GM23338 (cell line): ENCODE measurements at regions not wholly inside any gene's neighbourhood (a gene's known extent, or its start where the extent isn't known, plus 50 kb on each side); places are given as distances from the start of the nearest gene placed in this dataset.

ENCODE experiments used
- ATAC-seq: fragments of 200-7000 bp; cut with Tn5 transposase; 3 replicates; pipeline ENCODE4 v1.9.1; 2020
- DNase-seq: peaks from one replicate; pipeline ENCODE4 v3.0.0-alpha.2; 2015; ENCODE audit warnings: low spot score
- H2AFZ ChIP-seq: fragments of 200-600 bp; sonication (generic); 2 replicates; pipeline ENCODE4 v1.8.0; 2016; ENCODE audit warnings: antibody characterized with exemption, mild to moderate bottlenecking, moderate library complexity
- H3F3A ChIP-seq: fragments of 200-600 bp; sonication (generic); replicated peaks from 2 replicates; pipeline ENCODE4 v1.8.0; 2017; ENCODE audit warnings: antibody characterized with exemption, mixed run types, low read depth
- H3K27ac ChIP-seq: fragments of 200-600 bp; sonication (generic); 2 replicates; pipeline ENCODE4 v1.6.1; 2016; ENCODE audit warnings: low read depth
- H3K27me3 ChIP-seq: fragments of 200-600 bp; sonication (generic); 2 replicates; pipeline ENCODE4 v1.8.0; 2016; ENCODE audit warnings: mild to moderate bottlenecking, mixed run types, moderate library complexity; ENCODE audit not compliant: insufficient read depth
- H3K36me3 ChIP-seq: fragments of 200-600 bp; sonication (generic); 2 replicates; pipeline ENCODE4 v1.8.0; 2016; ENCODE audit warnings: mild to moderate bottlenecking; ENCODE audit not compliant: insufficient read depth
- H3K4me1 ChIP-seq: fragments of 200-600 bp; sonication (generic); 2 replicates; pipeline ENCODE4 v1.8.0; 2016; ENCODE audit warnings: mild to moderate bottlenecking, moderate library complexity; ENCODE audit not compliant: insufficient read depth
- H3K4me2 ChIP-seq: fragments of 200-600 bp; sonication (generic); 2 replicates; pipeline ENCODE4 v1.7.1; 2017; ENCODE audit warnings: mixed run types
- H3K4me3 ChIP-seq: fragments of 200-600 bp; sonication (generic); 2 replicates; pipeline ENCODE4 v1.6.1; 2016; ENCODE audit warnings: mixed run types
- H3K79me2 ChIP-seq: fragments of 200-600 bp; sonication (generic); replicated peaks from 2 replicates; pipeline ENCODE4 v1.8.0; 2017; ENCODE audit warnings: mild to moderate bottlenecking; ENCODE audit not compliant: insufficient read depth
- H3K9me2 ChIP-seq: fragments of 200-600 bp; sonication (generic); 2 replicates; pipeline ENCODE4 v1.8.0; 2017; ENCODE audit not compliant: insufficient read depth
- H4K20me1 ChIP-seq: fragments of 200-600 bp; sonication (generic); replicated peaks from 2 replicates; pipeline ENCODE4 v1.8.0; 2017; ENCODE audit warnings: mild to moderate bottlenecking; ENCODE audit not compliant: insufficient read depth
- H3K27ac Mint-ChIP-seq: 2 replicates; pipeline ENCODE4 v1.8.0; 2020; ENCODE audit warnings: inconsistent platforms, mild to moderate bottlenecking, moderate library complexity, mixed read lengths
- H3K27me3 Mint-ChIP-seq: 3 replicates; pipeline ENCODE4 v1.8.0; 2022; ENCODE audit warnings: low read depth, mild to moderate bottlenecking, moderate library complexity, mixed read lengths, inconsistent platforms; ENCODE audit not compliant: insufficient read depth, poor library complexity
- H3K36me3 Mint-ChIP-seq: 3 replicates; pipeline ENCODE4 v1.8.0; 2021; ENCODE audit warnings: low read depth, mild to moderate bottlenecking, inconsistent platforms, moderate library complexity, mixed read lengths
- H3K4me1 Mint-ChIP-seq: 3 replicates; pipeline ENCODE4 v1.8.0; 2020; ENCODE audit warnings: mild to moderate bottlenecking, inconsistent platforms, mixed read lengths
- H3K4me3 Mint-ChIP-seq: 3 replicates; pipeline ENCODE4 v1.8.0; 2021; ENCODE audit warnings: moderate library complexity, mild to moderate bottlenecking, inconsistent platforms, mixed read lengths
- H3K9me3 Mint-ChIP-seq: 3 replicates; pipeline ENCODE4 v1.8.0; 2020; ENCODE audit warnings: moderate library complexity, mild to moderate bottlenecking, inconsistent platforms, mixed read lengths
- CREB1 ChIP-seq: fragments of 250-450 bp; sonication (Bioruptor Pico); IDR thresholded peaks from 2 replicates; pipeline ENCODE4 v1.5.0; 2020; ENCODE audit warnings: low read depth, mild to moderate bottlenecking, moderate library complexity
- ETS1 ChIP-seq: IDR thresholded peaks from 2 replicates; pipeline ENCODE4 v1.6.1; 2016; ENCODE audit warnings: antibody characterized with exemption
- EZH2 ChIP-seq: fragments of 200-600 bp; sonication (generic); IDR thresholded peaks from one replicate; pipeline ENCODE4 v1.8.0; 2017; ENCODE audit warnings: antibody characterized with exemption, mild to moderate bottlenecking, low read depth; ENCODE audit not compliant: unreplicated experiment
- EZH2phosphoT487 ChIP-seq: fragments of 200-600 bp; sonication (generic); IDR thresholded peaks from one replicate; pipeline ENCODE4 v1.8.1; 2018; ENCODE audit warnings: antibody characterized with exemption; ENCODE audit not compliant: unreplicated experiment
- JUNB ChIP-seq: IDR thresholded peaks from one replicate; pipeline ENCODE4 v1.6.1; 2016; ENCODE audit warnings: antibody characterized with exemption; ENCODE audit not compliant: unreplicated experiment
- NANOG ChIP-seq: IDR thresholded peaks from 2 replicates; pipeline ENCODE4 v1.6.1; 2016; ENCODE audit warnings: antibody characterized with exemption, borderline replicate concordance
- POLR2AphosphoS5 ChIP-seq: IDR thresholded peaks from 2 replicates; pipeline ENCODE4 v1.6.1; 2016; ENCODE audit warnings: antibody characterized with exemption, low read depth
- STAT1 ChIP-seq: IDR thresholded peaks from one replicate; pipeline ENCODE4 v1.6.1; 2016; ENCODE audit warnings: antibody characterized with exemption; ENCODE audit not compliant: unreplicated experiment
- ZNF114 ChIP-seq: fragments of 250-450 bp; sonication (Bioruptor Pico); IDR thresholded peaks from 2 replicates; pipeline ENCODE4 v1.5.0; 2020; ENCODE audit warnings: mild to moderate bottlenecking, moderate library complexity
- ZNF331 ChIP-seq: fragments of 250-450 bp; sonication (Bioruptor Pico); IDR thresholded peaks from 2 replicates; pipeline ENCODE4 v1.5.0; 2020; ENCODE audit warnings: low read depth, mild to moderate bottlenecking, moderate library complexity
- TF ChIP-seq, protein P1 (sequence below): fragments of 250-450 bp; sonication (Bioruptor Pico); IDR thresholded peaks from 2 replicates; pipeline ENCODE4 v1.5.0; 2020; ENCODE audit warnings: mild to moderate bottlenecking, moderate library complexity
- TF ChIP-seq, protein P2 (sequence below), 2 experiments: fragments of 200-600 bp in 1 of 2; sonication (generic) in 1 of 2; conservative IDR thresholded peaks; 2 replicates each; pipeline versions ENCODE4 v1.5.1 to v1.6.1; 2016 to 2017; ENCODE audit warnings: antibody characterized with exemption in 2 of 2, low read depth in 2 of 2, mild to moderate bottlenecking in 2 of 2, moderate library complexity in 1 of 2
- TF ChIP-seq, protein P3 (sequence below): IDR thresholded peaks from one replicate; pipeline ENCODE4 v1.6.1; 2018; ENCODE audit warnings: antibody characterized with exemption; ENCODE audit not compliant: unreplicated experiment

DNA sequence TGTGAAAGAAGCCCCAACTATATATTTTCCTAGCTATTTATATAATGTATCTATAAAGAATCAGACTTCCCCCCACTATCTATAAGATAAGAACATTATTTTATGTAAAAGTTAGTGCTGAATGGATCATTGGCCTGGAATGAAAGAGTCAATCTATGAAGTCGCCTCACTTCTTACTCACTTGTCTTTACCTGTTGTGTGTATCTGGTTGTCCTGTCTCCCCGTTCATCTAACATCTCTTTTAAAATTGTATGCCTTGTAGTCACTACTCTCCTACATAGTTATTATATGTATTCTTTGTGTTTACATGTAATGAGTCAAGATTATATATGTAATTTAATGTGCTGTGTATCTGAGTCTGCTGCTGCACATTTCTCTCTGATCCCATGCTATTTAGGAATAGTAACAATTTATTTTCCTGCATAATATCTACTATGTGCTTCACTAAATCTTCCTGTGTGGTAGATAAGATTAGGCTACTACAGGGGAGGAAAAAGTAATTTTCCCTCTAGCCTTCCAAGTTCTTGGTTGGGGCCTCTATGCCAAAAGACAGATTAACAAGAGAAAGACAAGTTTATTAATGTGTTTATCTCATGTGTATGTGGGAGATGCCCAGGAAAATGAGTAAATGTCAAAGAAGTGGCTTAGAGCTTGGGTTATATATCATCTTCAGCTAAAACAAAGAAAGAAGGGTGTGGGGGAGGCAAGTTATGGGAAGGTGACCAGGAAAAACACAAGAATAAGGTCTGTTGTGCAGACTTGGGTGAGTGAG is 77.6 kb upstream of the FRMPD4 start:
- no peaks in the 10 kb centered on the region; the same call in 1 of the 2 replicates for H3K4me1 ChIP-seq
- H3K27ac Mint-ChIP-seq, result no peak overlapping the region

More for the DNA sequence above, 77.6 kb upstream of the FRMPD4 start:
- Histone ChIP-seq H2AFZ (no peak overlapping the region), H3F3A (no peaks in the 10 kb centered on the region), H3K27me3 (no peaks in the 10 kb centered on the region), H3K4me3 (no peak overlapping the region), H3K9me2 (no peaks in the 10 kb centered on the region), H3K79me2 (no peaks in the 10 kb centered on the region), H3K4me2 (no peak overlapping the region), H4K20me1 (no peaks in the 10 kb centered on the region), H3K36me3 (no peaks in the 10 kb centered on the region), H3K27ac (no peak overlapping the region)
- H3K4me1 Mint-ChIP-seq, result peaks cover 2% of the 10 kb centered on the region; the same call in 1 of the 3 replicates
- no peak overlapping the region for H3K4me3 Mint-ChIP-seq
- no peak for ATAC-seq
- no peaks in the 10 kb centered on the region for H3K27me3 Mint-ChIP-seq
- TF ChIP-seq EZH2phosphoT487 (no peak), EZH2 (no peak), JUNB (no peak), POLR2AphosphoS5 (no peak), CREB1 (no peak), ETS1 (no peak), ZNF114 (CRISPR knock-in tag) (no peak), ZNF331 (CRISPR knock-in tag) (no peak), STAT1 (no peak), NANOG (no peak)
- TF ChIP-seq, protein P1, sequence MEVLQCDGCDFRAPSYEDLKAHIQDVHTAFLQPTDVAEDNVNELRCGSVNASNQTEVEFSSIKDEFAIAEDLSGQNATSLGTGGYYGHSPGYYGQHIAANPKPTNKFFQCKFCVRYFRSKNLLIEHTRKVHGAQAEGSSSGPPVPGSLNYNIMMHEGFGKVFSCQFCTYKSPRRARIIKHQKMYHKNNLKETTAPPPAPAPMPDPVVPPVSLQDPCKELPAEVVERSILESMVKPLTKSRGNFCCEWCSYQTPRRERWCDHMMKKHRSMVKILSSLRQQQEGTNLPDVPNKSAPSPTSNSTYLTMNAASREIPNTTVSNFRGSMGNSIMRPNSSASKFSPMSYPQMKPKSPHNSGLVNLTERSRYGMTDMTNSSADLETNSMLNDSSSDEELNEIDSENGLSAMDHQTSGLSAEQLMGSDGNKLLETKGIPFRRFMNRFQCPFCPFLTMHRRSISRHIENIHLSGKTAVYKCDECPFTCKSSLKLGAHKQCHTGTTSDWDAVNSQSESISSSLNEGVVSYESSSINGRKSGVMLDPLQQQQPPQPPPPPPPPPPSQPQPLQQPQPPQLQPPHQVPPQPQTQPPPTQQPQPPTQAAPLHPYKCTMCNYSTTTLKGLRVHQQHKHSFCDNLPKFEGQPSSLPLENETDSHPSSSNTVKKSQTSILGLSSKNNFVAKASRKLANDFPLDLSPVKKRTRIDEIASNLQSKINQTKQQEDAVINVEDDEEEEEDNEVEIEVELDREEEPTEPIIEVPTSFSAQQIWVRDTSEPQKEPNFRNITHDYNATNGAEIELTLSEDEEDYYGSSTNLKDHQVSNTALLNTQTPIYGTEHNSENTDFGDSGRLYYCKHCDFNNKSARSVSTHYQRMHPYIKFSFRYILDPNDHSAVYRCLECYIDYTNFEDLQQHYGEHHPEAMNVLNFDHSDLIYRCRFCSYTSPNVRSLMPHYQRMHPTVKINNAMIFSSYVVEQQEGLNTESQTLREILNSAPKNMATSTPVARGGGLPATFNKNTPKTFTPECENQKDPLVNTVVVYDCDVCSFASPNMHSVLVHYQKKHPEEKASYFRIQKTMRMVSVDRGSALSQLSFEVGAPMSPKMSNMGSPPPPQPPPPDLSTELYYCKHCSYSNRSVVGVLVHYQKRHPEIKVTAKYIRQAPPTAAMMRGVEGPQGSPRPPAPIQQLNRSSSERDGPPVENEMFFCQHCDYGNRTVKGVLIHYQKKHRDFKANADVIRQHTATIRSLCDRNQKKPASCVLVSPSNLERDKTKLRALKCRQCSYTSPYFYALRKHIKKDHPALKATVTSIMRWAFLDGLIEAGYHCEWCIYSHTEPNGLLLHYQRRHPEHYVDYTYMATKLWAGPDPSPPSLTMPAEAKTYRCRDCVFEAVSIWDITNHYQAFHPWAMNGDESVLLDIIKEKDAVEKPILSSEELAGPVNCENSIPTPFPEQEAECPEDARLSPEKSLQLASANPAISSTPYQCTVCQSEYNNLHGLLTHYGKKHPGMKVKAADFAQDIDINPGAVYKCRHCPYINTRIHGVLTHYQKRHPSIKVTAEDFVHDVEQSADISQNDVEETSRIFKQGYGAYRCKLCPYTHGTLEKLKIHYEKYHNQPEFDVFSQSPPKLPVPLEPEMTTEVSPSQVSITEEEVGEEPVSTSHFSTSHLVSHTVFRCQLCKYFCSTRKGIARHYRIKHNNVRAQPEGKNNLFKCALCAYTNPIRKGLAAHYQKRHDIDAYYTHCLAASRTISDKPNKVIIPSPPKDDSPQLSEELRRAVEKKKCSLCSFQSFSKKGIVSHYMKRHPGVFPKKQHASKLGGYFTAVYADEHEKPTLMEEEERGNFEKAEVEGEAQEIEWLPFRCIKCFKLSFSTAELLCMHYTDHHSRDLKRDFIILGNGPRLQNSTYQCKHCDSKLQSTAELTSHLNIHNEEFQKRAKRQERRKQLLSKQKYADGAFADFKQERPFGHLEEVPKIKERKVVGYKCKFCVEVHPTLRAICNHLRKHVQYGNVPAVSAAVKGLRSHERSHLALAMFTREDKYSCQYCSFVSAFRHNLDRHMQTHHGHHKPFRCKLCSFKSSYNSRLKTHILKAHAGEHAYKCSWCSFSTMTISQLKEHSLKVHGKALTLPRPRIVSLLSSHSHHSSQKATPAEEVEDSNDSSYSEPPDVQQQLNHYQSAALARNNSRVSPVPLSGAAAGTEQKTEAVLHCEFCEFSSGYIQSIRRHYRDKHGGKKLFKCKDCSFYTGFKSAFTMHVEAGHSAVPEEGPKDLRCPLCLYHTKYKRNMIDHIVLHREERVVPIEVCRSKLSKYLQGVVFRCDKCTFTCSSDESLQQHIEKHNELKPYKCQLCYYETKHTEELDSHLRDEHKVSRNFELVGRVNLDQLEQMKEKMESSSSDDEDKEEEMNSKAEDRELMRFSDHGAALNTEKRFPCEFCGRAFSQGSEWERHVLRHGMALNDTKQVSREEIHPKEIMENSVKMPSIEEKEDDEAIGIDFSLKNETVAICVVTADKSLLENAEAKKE (CRISPR knock-in tag), result no peak
- TF ChIP-seq, protein P2, sequence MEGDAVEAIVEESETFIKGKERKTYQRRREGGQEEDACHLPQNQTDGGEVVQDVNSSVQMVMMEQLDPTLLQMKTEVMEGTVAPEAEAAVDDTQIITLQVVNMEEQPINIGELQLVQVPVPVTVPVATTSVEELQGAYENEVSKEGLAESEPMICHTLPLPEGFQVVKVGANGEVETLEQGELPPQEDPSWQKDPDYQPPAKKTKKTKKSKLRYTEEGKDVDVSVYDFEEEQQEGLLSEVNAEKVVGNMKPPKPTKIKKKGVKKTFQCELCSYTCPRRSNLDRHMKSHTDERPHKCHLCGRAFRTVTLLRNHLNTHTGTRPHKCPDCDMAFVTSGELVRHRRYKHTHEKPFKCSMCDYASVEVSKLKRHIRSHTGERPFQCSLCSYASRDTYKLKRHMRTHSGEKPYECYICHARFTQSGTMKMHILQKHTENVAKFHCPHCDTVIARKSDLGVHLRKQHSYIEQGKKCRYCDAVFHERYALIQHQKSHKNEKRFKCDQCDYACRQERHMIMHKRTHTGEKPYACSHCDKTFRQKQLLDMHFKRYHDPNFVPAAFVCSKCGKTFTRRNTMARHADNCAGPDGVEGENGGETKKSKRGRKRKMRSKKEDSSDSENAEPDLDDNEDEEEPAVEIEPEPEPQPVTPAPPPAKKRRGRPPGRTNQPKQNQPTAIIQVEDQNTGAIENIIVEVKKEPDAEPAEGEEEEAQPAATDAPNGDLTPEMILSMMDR (conservative IDR thresholded peaks at IDR 0.05; ENCODE audit: low read depth in 2 of 2), result no peak
- TF ChIP-seq, protein P3, sequence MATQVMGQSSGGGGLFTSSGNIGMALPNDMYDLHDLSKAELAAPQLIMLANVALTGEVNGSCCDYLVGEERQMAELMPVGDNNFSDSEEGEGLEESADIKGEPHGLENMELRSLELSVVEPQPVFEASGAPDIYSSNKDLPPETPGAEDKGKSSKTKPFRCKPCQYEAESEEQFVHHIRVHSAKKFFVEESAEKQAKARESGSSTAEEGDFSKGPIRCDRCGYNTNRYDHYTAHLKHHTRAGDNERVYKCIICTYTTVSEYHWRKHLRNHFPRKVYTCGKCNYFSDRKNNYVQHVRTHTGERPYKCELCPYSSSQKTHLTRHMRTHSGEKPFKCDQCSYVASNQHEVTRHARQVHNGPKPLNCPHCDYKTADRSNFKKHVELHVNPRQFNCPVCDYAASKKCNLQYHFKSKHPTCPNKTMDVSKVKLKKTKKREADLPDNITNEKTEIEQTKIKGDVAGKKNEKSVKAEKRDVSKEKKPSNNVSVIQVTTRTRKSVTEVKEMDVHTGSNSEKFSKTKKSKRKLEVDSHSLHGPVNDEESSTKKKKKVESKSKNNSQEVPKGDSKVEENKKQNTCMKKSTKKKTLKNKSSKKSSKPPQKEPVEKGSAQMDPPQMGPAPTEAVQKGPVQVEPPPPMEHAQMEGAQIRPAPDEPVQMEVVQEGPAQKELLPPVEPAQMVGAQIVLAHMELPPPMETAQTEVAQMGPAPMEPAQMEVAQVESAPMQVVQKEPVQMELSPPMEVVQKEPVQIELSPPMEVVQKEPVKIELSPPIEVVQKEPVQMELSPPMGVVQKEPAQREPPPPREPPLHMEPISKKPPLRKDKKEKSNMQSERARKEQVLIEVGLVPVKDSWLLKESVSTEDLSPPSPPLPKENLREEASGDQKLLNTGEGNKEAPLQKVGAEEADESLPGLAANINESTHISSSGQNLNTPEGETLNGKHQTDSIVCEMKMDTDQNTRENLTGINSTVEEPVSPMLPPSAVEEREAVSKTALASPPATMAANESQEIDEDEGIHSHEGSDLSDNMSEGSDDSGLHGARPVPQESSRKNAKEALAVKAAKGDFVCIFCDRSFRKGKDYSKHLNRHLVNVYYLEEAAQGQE, result no peak
- peaks cover 2% of the 10 kb centered on the region; the same call in 1 of the 3 replicates for H3K9me3 Mint-ChIP-seq
- DNase-seq, result no peak
- H3K36me3 Mint-ChIP-seq, result no peaks in the 10 kb centered on the region
